ENCODE measurements at regions not wholly inside any gene's neighbourhood (a gene's known extent, or its start where the extent isn't known, plus 50 kb on each side); places are given as distances from the start of the nearest gene placed in this dataset.

GRCh38 chr20:22819784-22820183, 215.3 kb upstream of the SSTR4 start:
- Histone ChIP-seq H3K36me3 (no peaks in the 10 kb centered on the region), H3K79me2 (ENCODE audit: low read depth) (no peaks in the 10 kb centered on the region), H3K27ac (no peak overlapping the region), H3F3A (ENCODE audit: low read depth) (peaks cover 10% of the 10 kb centered on the region), H4K20me1 (ENCODE audit: low read depth) (no peaks in the 10 kb centered on the region), H3K4me2 (no peak overlapping the region), H3K9me3 (ENCODE audit: low read depth) (no peaks in the 10 kb centered on the region), H3K9ac (no peak overlapping the region), H3K27me3 (no peaks in the 10 kb centered on the region), H3K4me3 (no peak overlapping the region), H3K4me1 (peaks cover 21% of the 10 kb centered on the region), H2AFZ (replicated peaks) (no peak overlapping the region)
- Mint-ChIP-seq H3K4me3 (no peak overlapping the region), H3K27ac (no peak overlapping the region), H3K36me3 (no peaks in the 10 kb centered on the region), H3K9me3 (no peaks in the 10 kb centered on the region), H3K4me1 (peaks cover 57% of the 10 kb centered on the region), H3K27me3 (ENCODE audit: insufficient read depth, low read depth) (peaks cover 15% of the 10 kb centered on the region)
- TF ChIP-seq CTCF (IDR thresholded peaks at IDR 0.05) (no peak), EZH2phosphoT487 (IDR thresholded peaks at IDR 0.05) (no peak), EZH2 (IDR thresholded peaks at IDR 0.05) (no peak)
- no peak for DNase-seq (ENCODE audit: low spot score)

GRCh38 chr20:22821081-22821727, 213.9 kb upstream of the SSTR4 start:
- Histone ChIP-seq H3K4me1 (peaks cover 10% of the 10 kb centered on the region), H3K36me3 (no peaks in the 10 kb centered on the region), H3K79me2 (ENCODE audit: low read depth) (no peaks in the 10 kb centered on the region), H3K4me3 (no peak overlapping the region), H4K20me1 (ENCODE audit: low read depth) (no peaks in the 10 kb centered on the region), H3K9me3 (ENCODE audit: low read depth) (no peaks in the 10 kb centered on the region), H3F3A (ENCODE audit: low read depth) (peaks cover 2% of the 10 kb centered on the region), H3K9ac (no peak overlapping the region), H2AFZ (replicated peaks) (no peak overlapping the region), H3K27ac (no peak overlapping the region), H3K4me2 (no peak overlapping the region), H3K27me3 (no peaks in the 10 kb centered on the region)
- peaks cover 15% of the 10 kb centered on the region for H3K27me3 Mint-ChIP-seq (ENCODE audit: insufficient read depth, low read depth)
- peak overlapping the region; percentile 9 for H3K4me3 Mint-ChIP-seq
- H3K27ac Mint-ChIP-seq: peak overlapping the region; percentile 67
- H3K4me1 Mint-ChIP-seq: peaks cover 43% of the 10 kb centered on the region
- TF ChIP-seq EZH2phosphoT487 (IDR thresholded peaks at IDR 0.05) (no peak), EZH2 (IDR thresholded peaks at IDR 0.05) (no peak), CTCF (IDR thresholded peaks at IDR 0.05) (no peak)
- H3K9me3 Mint-ChIP-seq: no peaks in the 10 kb centered on the region
- H3K36me3 Mint-ChIP-seq: no peaks in the 10 kb centered on the region
- DNase-seq (ENCODE audit: low spot score): no peak

- Histone ChIP-seq H3F3A (ENCODE audit: low read depth) (no peaks in the 10 kb centered on the region), H3K27me3 (no peaks in the 10 kb centered on the region), H3K36me3 (no peaks in the 10 kb centered on the region), H3K27ac (no peak overlapping the region), H3K9me3 (ENCODE audit: low read depth) (no peaks in the 10 kb centered on the region), H3K79me2 (ENCODE audit: low read depth) (no peaks in the 10 kb centered on the region), H3K9ac (no peak overlapping the region), H3K4me2 (no peak overlapping the region), H4K20me1 (ENCODE audit: low read depth) (no peaks in the 10 kb centered on the region), H2AFZ (replicated peaks) (no peak overlapping the region), H3K4me3 (no peak overlapping the region), H3K4me1 (peaks cover 6% of the 10 kb centered on the region)
- no peak for DNase-seq (ENCODE audit: low spot score)
- Mint-ChIP-seq H3K4me3 (no peak overlapping the region), H3K27ac (no peak overlapping the region), H3K27me3 (ENCODE audit: insufficient read depth, low read depth) (peaks cover 15% of the 10 kb centered on the region), H3K9me3 (no peaks in the 10 kb centered on the region), H3K36me3 (no peaks in the 10 kb centered on the region), H3K4me1 (peaks cover 40% of the 10 kb centered on the region)
- TF ChIP-seq CTCF (IDR thresholded peaks at IDR 0.05): no peak
- TF ChIP-seq EZH2 (IDR thresholded peaks at IDR 0.05): no peak
- TF ChIP-seq EZH2phosphoT487 (IDR thresholded peaks at IDR 0.05): no peak
Observed at GRCh38 chr20:22821796-22822195, 213.3 kb upstream of the SSTR4 start.
